ENCODE measurements at regions not wholly inside any gene's neighbourhood (a gene's known extent, or its start where the extent isn't known, plus 50 kb on each side); places are given as distances from the start of the nearest gene placed in this dataset.

GRCh38 chrX:13479452-13479813, 90.0 kb upstream of the EGFL6 start:
- no peak overlapping the region for H3K27ac ChIP-seq (ENCODE audit: low read depth, low read length)
- H3K9ac ChIP-seq (ENCODE audit: low read depth in 1 of 2, low read length in 2 of 2), result no peak overlapping the region
- peaks cover 0 to 11% of the 10 kb centered on the region in 2 donors for H3K4me1 ChIP-seq (ENCODE audit: control insufficient read depth in 1 of 2, insufficient read depth in 2 of 2, low read length in 2 of 2)
- H3K27me3 ChIP-seq (ENCODE audit: control insufficient read depth in 1 of 2, insufficient read depth in 2 of 2, low read length in 2 of 2), result no peaks in the 10 kb centered on the region
- H3K4me3 ChIP-seq (ENCODE audit: low read depth in 1 of 2, low read length in 2 of 2), result no peak overlapping the region
- H3K9me3 ChIP-seq (ENCODE audit: control insufficient read depth in 1 of 2, low read length in 2 of 2), result no peaks in the 10 kb centered on the region
- H3K36me3 ChIP-seq (ENCODE audit: control insufficient read depth in 1 of 2, insufficient read depth in 2 of 2, low read length in 2 of 2), result no peaks in the 10 kb centered on the region

GRCh38 chrX:13478740-13479451, 90.5 kb upstream of the EGFL6 start:
- H3K9me3 ChIP-seq (ENCODE audit: control insufficient read depth in 1 of 2, low read length in 2 of 2), result no peaks in the 10 kb centered on the region
- no peaks in the 10 kb centered on the region for H3K36me3 ChIP-seq (ENCODE audit: control insufficient read depth in 1 of 2, insufficient read depth in 2 of 2, low read length in 2 of 2)
- H3K27ac ChIP-seq (ENCODE audit: low read depth, low read length), result no peak overlapping the region
- peaks cover 0 to 12% of the 10 kb centered on the region in 2 donors for H3K4me1 ChIP-seq (ENCODE audit: control insufficient read depth in 1 of 2, insufficient read depth in 2 of 2, low read length in 2 of 2)
- H3K27me3 ChIP-seq (ENCODE audit: control insufficient read depth in 1 of 2, insufficient read depth in 2 of 2, low read length in 2 of 2), result no peaks in the 10 kb centered on the region
- no peak overlapping the region for H3K4me3 ChIP-seq (ENCODE audit: low read depth in 1 of 2, low read length in 2 of 2)
- no peak overlapping the region for H3K9ac ChIP-seq (ENCODE audit: low read depth in 1 of 2, low read length in 2 of 2)

- Histone ChIP-seq H3K9ac (ENCODE audit: low read depth in 1 of 2, low read length in 2 of 2) (no peak overlapping the region), H3K27ac (ENCODE audit: low read depth, low read length) (no peak overlapping the region), H3K4me1 (ENCODE audit: control insufficient read depth in 1 of 2, insufficient read depth in 2 of 2, low read length in 2 of 2) (peaks cover 0 to 5% of the 10 kb centered on the region in 2 donors), H3K9me3 (ENCODE audit: control insufficient read depth in 1 of 2, low read length in 2 of 2) (no peaks in the 10 kb centered on the region), H3K4me3 (ENCODE audit: low read depth in 1 of 2, low read length in 2 of 2) (no peak overlapping the region), H3K36me3 (ENCODE audit: control insufficient read depth in 1 of 2, insufficient read depth in 2 of 2, low read length in 2 of 2) (no peaks in the 10 kb centered on the region), H3K27me3 (ENCODE audit: control insufficient read depth in 1 of 2, insufficient read depth in 2 of 2, low read length in 2 of 2) (no peaks in the 10 kb centered on the region)
Measured at GRCh38 chrX:13476384-13476783, 93.0 kb upstream of the EGFL6 start.

DNA sequence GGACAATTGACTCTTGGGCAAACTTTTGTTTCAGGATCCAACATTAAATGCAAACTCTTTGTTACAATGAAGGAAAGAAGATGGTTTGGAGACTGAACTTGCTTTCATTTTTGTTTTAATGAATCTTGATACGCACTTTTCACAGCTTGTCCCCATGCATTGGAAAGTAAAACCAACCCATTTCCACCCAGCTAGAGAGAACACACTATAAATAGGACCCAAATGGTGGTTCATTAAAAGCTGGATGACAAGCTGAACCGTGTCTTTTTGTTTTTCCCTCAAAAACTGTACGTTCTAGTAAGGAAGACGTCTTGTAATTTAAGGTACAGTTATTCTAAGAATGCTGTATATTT, 95.3 kb upstream of the EGFL6 start:
- H3K36me3 ChIP-seq (ENCODE audit: control insufficient read depth in 1 of 2, insufficient read depth in 2 of 2, low read length in 2 of 2), result no peaks in the 10 kb centered on the region
- H3K4me1 ChIP-seq (ENCODE audit: control insufficient read depth in 1 of 2, insufficient read depth in 2 of 2, low read length in 2 of 2), result peaks cover 0 to 5% of the 10 kb centered on the region in 2 donors
- no peaks in the 10 kb centered on the region for H3K27me3 ChIP-seq (ENCODE audit: control insufficient read depth in 1 of 2, insufficient read depth in 2 of 2, low read length in 2 of 2)
- H3K9ac ChIP-seq (ENCODE audit: low read depth in 1 of 2, low read length in 2 of 2), result peak overlapping the region in 1 of 2 donors; percentile 25
- H3K27ac ChIP-seq (ENCODE audit: low read depth, low read length), result peak overlapping the region; percentile 62
- H3K4me3 ChIP-seq (ENCODE audit: low read depth in 1 of 2, low read length in 2 of 2), result peak overlapping the region; percentile 2 to 43
- no peaks in the 10 kb centered on the region for H3K9me3 ChIP-seq (ENCODE audit: control insufficient read depth in 1 of 2, low read length in 2 of 2)

DNA sequence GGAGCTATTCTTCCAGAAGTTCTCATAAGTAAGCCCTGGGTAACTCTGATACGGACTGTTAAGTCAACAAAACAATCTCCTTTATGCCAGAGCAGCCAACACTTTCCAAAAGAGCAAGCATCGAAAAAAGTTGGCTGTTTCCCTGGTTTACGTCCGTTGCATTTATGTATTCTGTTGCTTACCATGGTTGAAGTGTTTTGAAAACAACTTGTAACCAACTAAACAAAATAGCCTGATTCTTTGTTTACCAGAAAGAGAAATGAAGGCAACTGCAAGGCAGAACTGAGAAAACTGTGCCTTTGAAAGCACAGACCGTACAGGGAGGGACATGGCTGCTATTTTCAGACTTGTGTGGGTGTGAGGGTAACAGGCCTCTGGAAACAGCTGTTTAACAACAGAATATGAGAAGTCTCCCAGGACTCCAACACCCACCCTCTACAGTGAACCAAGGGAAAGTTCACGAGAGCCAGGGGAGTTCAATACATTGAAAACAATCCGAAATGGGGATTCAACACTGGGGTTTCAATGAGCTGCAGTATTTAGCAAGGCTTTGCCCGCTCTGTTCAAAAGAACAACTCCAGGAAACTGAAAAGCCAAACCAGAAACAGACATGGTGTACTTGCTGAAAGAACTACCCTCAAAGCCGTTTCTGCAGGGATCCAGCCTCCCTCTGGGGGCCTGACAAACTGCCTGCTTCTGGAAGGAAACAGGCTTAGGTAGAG, 95.8 kb upstream of the EGFL6 start:
- peak overlapping the region in 1 of 2 donors; percentile 25 for H3K9ac ChIP-seq (ENCODE audit: low read depth in 1 of 2, low read length in 2 of 2)
- peaks cover 0 to 5% of the 10 kb centered on the region in 2 donors for H3K4me1 ChIP-seq (ENCODE audit: control insufficient read depth in 1 of 2, insufficient read depth in 2 of 2, low read length in 2 of 2)
- no peaks in the 10 kb centered on the region for H3K27me3 ChIP-seq (ENCODE audit: control insufficient read depth in 1 of 2, insufficient read depth in 2 of 2, low read length in 2 of 2)
- peak overlapping the region; percentile 2 to 43 for H3K4me3 ChIP-seq (ENCODE audit: low read depth in 1 of 2, low read length in 2 of 2)
- H3K9me3 ChIP-seq (ENCODE audit: control insufficient read depth in 1 of 2, low read length in 2 of 2), result no peaks in the 10 kb centered on the region
- H3K27ac ChIP-seq (ENCODE audit: low read depth, low read length), result peak overlapping the region; percentile 62
- H3K36me3 ChIP-seq (ENCODE audit: control insufficient read depth in 1 of 2, insufficient read depth in 2 of 2, low read length in 2 of 2), result no peaks in the 10 kb centered on the region

- H3K36me3 ChIP-seq (ENCODE audit: control insufficient read depth in 1 of 2, insufficient read depth in 2 of 2, low read length in 2 of 2), result no peaks in the 10 kb centered on the region
- H3K9ac ChIP-seq (ENCODE audit: low read depth in 1 of 2, low read length in 2 of 2), result no peak overlapping the region
- H3K4me1 ChIP-seq (ENCODE audit: control insufficient read depth in 1 of 2, insufficient read depth in 2 of 2, low read length in 2 of 2), result peaks cover 0 to 5% of the 10 kb centered on the region in 2 donors
- H3K9me3 ChIP-seq (ENCODE audit: control insufficient read depth in 1 of 2, low read length in 2 of 2), result no peaks in the 10 kb centered on the region
- no peaks in the 10 kb centered on the region for H3K27me3 ChIP-seq (ENCODE audit: control insufficient read depth in 1 of 2, insufficient read depth in 2 of 2, low read length in 2 of 2)
- no peak overlapping the region for H3K27ac ChIP-seq (ENCODE audit: low read depth, low read length)
- no peak overlapping the region for H3K4me3 ChIP-seq (ENCODE audit: low read depth in 1 of 2, low read length in 2 of 2)
Measured at GRCh38 chrX:13472975-13473374, 96.4 kb upstream of the EGFL6 start.

GRCh38 chrX:13471269-13471668, 98.1 kb upstream of the EGFL6 start:
- H3K9me3 ChIP-seq (ENCODE audit: control insufficient read depth in 1 of 2, low read length in 2 of 2), result no peaks in the 10 kb centered on the region
- H3K4me1 ChIP-seq (ENCODE audit: control insufficient read depth in 1 of 2, insufficient read depth in 2 of 2, low read length in 2 of 2), result peaks cover 0 to 5% of the 10 kb centered on the region in 2 donors
- no peaks in the 10 kb centered on the region for H3K36me3 ChIP-seq (ENCODE audit: control insufficient read depth in 1 of 2, insufficient read depth in 2 of 2, low read length in 2 of 2)
- H3K9ac ChIP-seq (ENCODE audit: low read depth in 1 of 2, low read length in 2 of 2), result no peak overlapping the region
- H3K27me3 ChIP-seq (ENCODE audit: control insufficient read depth in 1 of 2, insufficient read depth in 2 of 2, low read length in 2 of 2), result no peaks in the 10 kb centered on the region
- H3K27ac ChIP-seq (ENCODE audit: low read depth, low read length), result no peak overlapping the region
- H3K4me3 ChIP-seq (ENCODE audit: low read depth in 1 of 2, low read length in 2 of 2), result no peak overlapping the region

DNA sequence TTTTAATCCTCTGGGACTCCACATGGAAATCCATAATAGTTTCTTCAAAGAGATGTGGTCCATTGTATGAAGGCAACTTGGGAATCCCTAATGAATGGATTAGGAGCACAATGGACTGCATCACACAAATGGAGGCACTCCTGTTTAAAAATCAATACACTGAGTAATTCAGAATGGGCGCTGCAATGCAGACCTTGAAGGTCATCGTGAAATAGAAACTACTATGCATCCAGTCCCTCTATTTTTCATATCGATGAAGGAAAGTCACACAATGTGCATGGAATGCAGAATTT, 98.8 kb upstream of the EGFL6 start:
- H3K27me3 ChIP-seq (ENCODE audit: control insufficient read depth in 1 of 2, insufficient read depth in 2 of 2, low read length in 2 of 2), result no peaks in the 10 kb centered on the region
- H3K9ac ChIP-seq (ENCODE audit: low read depth in 1 of 2, low read length in 2 of 2), result no peak overlapping the region
- H3K36me3 ChIP-seq (ENCODE audit: control insufficient read depth in 1 of 2, insufficient read depth in 2 of 2, low read length in 2 of 2), result no peaks in the 10 kb centered on the region
- H3K4me3 ChIP-seq (ENCODE audit: low read depth in 1 of 2, low read length in 2 of 2), result no peak overlapping the region
- no peaks in the 10 kb centered on the region for H3K9me3 ChIP-seq (ENCODE audit: control insufficient read depth in 1 of 2, low read length in 2 of 2)
- H3K4me1 ChIP-seq (ENCODE audit: control insufficient read depth in 1 of 2, insufficient read depth in 2 of 2, low read length in 2 of 2), result peaks cover 0 to 5% of the 10 kb centered on the region in 2 donors
- H3K27ac ChIP-seq (ENCODE audit: low read depth, low read length), result no peak overlapping the region

DNA sequence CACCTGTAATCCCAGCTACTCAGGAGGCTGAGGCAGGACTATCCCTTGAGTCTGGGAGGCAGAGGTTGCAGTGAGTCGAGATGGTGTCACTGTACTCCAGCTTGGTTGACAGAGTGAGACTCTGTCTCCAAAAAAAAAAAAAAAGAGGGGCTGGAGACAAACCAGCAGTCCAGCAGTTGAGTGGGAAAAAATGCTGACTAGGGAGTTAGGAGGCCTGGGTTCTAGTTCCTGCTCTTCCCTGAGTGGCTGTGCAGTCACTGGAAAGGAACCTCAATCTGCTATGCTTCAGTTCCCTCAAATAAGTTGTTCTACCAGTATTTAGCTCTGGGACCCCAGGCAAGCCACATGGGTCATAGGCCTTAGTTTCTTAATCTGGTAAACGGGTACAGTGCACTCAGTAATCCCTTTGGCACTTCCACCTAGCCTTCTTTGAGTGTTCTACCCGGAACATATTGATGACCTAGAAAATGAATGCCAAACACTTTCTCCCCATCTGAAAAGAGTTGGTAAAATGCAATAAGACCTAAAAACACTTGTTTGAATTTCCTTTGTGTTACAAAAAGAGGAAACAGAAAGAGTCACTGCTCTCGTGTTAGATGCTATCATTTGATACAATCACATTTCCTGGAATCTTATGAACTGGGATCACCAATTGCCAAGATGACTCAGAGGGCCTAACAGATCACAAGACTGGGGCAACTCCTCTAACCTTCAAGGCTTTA, 99.3 kb upstream of the EGFL6 start:
- no peak overlapping the region for H3K27ac ChIP-seq (ENCODE audit: low read depth, low read length)
- peaks cover 0 to 5% of the 10 kb centered on the region in 2 donors for H3K4me1 ChIP-seq (ENCODE audit: control insufficient read depth in 1 of 2, insufficient read depth in 2 of 2, low read length in 2 of 2)
- no peaks in the 10 kb centered on the region for H3K9me3 ChIP-seq (ENCODE audit: control insufficient read depth in 1 of 2, low read length in 2 of 2)
- no peak overlapping the region for H3K4me3 ChIP-seq (ENCODE audit: low read depth in 1 of 2, low read length in 2 of 2)
- H3K36me3 ChIP-seq (ENCODE audit: control insufficient read depth in 1 of 2, insufficient read depth in 2 of 2, low read length in 2 of 2), result no peaks in the 10 kb centered on the region
- no peaks in the 10 kb centered on the region for H3K27me3 ChIP-seq (ENCODE audit: control insufficient read depth in 1 of 2, insufficient read depth in 2 of 2, low read length in 2 of 2)
- H3K9ac ChIP-seq (ENCODE audit: low read depth in 1 of 2, low read length in 2 of 2), result no peak overlapping the region

DNA sequence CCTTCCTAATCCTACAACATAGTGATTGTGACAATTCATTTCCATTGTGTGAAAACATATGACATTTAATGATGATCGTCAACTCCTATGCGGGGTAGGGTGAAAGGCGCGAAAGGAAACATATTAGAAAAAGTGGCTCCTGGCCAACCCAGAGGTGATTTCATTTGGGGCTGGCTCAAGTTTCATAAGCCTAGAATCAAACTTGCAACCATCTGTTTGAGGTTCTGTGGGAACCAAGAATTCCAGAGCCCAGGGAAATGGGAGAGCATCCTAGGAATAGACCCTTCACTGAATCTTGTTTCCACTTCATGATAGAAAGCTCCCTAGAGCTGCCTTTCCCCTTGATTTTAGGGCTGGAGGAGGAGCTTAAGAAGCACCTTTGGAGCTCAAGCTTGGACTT, 101.3 kb upstream of the EGFL6 start:
- Histone ChIP-seq H3K36me3 (ENCODE audit: control insufficient read depth in 1 of 2, insufficient read depth in 2 of 2, low read length in 2 of 2) (no peaks in the 10 kb centered on the region), H3K4me1 (ENCODE audit: control insufficient read depth in 1 of 2, insufficient read depth in 2 of 2, low read length in 2 of 2) (no peaks in the 10 kb centered on the region), H3K27me3 (ENCODE audit: control insufficient read depth in 1 of 2, insufficient read depth in 2 of 2, low read length in 2 of 2) (no peaks in the 10 kb centered on the region), H3K9ac (ENCODE audit: low read depth in 1 of 2, low read length in 2 of 2) (no peak overlapping the region), H3K4me3 (ENCODE audit: low read depth in 1 of 2, low read length in 2 of 2) (no peak overlapping the region), H3K27ac (ENCODE audit: low read depth, low read length) (no peak overlapping the region), H3K9me3 (ENCODE audit: control insufficient read depth in 1 of 2, low read length in 2 of 2) (no peaks in the 10 kb centered on the region)

Data from duodenal mucosa (tissue), 2 donors.